Medulla oblongata (tissue), 1 donor: ENCODE measurements at regions not wholly inside any gene's neighbourhood (a gene's known extent, or its start where the extent isn't known, plus 50 kb on each side); places are given as distances from the start of the nearest gene placed in this dataset.
"Not testable (repeated sequence)": the region's sequence is repeated elsewhere in the genome, so short reads cannot be mapped to it uniquely, and the experiment has no call there.

Source experiments
- DNase-seq: peaks from one replicate; pipeline ENCODE4 v3.0.0-alpha.2; 2015; ENCODE audit errors: extremely low spot score

DNA sequence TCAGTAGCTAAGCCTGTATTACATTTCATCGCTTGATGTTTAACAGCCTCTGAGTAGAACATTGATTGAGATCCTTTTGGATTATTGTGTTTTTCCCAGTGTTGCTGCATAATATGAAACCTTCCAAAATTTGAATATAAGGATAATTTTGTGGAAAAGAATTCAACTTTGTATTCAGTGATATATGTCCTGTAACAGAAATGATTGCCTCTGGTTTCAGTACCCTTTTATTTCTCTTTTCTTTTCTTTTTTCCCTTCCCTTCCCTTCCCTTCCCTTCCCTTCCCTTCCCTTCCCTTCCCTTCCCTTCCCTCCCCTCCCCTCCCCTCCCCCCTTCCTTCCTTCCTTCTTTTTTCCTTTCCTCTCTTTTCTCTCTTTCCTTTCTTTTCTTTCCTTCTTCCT is 74.6 kb downstream of the UTRN start:
- no peak for DNase-seq

DNA sequence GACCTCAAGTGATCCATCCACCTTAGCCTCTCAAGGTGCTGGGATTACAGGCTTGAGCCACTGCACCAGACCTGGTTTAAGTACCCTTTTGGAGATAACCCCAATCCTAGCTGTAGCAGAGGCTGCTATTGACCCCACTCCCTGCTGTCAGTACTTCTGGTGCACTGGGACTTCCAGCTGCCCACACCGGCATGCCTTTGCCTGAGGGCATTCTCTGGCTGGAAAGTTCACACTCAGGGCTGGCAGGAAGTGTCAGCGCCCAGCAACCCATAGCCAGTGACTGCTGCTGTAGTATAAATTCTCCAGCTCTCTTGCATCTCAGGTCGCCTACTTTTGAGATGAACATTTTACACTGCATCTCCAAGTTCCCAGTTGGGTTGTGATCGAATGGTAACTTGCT is 75.3 kb downstream of the UTRN start:
- DNase-seq = no peak

DNA sequence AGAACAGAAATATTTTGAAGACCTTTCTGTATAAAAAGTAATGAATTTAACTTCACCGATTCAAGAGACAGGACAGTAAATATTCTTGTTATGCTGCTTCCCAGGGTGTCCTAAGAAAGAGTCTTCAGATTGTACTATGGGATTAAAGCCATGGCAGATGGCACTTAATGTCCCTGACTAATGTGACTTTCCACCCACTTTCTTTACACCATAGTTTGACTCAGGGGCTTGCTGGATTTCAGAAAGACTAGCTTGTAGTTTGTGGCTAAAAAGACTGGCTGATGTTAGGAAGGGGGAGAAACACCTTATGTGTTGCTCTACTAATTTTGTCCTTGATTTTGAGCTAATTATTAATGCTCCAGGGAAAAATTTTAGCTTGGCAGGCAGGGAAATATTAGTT is 75.9 kb downstream of the UTRN start:
- DNase-seq = no peak

DNA sequence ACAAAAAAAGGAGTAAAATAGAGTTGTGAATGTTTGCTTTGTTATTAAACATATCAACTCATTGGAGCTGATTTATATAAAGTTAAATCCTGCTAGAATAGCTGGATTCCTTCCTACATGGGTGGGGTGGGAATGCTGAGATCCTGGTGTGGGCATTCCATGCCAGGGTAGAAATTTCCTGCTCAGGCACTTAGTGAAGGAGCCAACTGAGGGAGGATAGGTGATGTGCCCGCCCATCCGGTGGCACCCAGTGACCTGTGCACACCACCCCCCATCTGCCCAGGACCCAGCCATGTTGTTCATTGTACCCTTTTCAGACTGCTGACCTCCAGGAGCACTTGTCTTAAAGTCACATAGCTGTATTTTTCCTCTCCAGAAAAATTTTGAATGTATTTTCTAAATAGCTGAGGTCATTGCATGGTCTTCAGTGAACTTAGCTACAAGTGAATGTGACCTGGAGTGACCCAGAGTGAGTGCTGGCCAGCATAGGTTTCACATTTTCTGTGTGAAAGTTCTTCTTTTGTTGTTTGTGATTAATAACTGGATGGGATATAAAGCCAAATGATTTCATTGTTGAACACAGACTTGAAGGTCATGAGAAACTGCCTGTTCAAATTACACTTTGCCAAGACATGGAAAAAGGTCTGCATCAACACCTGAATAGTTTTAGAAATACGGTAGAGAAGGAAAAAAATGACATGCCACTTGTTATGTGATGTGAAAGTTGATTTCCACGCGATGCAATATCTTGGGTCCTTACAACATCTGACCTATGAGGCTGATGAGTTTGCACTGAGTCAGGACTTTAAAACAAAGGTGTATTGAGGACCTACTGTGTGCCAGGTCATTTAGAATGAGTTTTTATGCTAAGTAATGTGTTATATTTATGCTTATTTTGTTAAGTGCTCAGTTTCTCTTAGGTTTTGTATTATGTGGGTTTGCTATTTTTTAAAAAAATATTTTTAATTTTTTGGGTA is 77.2 kb downstream of the UTRN start:
- no peak for DNase-seq

DNA sequence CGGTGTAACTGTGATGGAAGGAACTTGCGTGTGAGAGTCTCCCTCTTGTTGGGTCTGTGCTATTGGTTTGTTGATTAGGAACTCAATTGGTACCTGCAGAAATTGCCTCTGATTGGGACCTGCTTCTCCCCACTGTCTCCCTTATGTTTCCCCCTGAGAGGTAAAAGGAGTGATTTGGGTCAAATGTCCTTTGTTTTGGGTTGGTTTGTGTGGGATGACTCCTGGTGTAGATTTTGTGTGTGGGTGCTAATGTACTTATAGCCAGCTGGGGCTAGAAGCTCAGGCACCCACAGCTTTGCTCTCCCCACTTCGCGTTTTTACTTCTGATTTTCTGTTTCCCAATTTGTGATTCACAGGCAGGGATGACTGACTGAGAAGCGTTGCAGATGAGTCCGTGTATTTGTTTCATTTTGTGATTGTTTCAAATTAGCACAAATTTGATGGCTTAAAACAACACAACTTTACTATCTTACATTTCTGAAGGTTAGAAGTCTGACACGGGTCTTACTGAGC is 79.1 kb downstream of the UTRN start:
- DNase-seq = no peak

DNA sequence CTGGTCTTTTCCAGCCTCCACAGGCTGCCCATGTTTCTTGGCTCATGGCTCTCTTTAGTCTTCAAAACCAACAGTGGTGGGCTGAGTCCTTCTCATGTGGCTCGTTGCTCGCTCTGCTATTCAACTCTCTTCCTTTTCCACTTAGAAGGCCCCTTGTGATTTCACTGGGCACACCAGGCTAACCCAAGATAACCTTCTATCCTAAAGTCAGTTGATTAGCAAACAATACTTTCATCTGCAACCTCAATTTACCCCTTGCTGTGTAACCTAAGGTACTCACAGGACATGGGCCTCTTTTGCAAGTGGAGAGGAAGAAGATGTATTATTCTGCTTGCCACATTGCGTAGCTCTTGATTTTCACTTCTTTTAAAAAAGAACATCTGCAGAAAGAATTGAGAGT is 79.6 kb downstream of the UTRN start:
- DNase-seq = no peak

DNA sequence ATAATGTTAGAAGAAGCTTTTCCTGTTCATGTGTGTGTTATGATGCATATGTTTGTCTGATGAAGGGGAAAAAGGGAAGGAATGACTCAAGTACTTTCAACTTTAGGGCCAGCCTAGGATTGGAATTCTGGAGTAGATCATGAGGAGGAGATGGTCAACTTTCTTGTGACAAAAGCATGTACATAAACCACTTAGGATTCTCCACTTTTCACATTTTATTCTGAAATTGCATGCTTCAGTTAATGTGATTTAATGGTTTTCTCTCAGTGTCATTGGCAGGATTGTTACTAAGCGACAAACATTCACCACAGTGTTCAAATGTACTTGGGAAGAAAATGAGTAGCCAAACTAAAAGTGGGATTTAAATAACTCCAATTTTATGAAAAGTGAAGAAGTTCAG is 80.1 kb downstream of the UTRN start:
- DNase-seq = peak; percentile 22

DNA sequence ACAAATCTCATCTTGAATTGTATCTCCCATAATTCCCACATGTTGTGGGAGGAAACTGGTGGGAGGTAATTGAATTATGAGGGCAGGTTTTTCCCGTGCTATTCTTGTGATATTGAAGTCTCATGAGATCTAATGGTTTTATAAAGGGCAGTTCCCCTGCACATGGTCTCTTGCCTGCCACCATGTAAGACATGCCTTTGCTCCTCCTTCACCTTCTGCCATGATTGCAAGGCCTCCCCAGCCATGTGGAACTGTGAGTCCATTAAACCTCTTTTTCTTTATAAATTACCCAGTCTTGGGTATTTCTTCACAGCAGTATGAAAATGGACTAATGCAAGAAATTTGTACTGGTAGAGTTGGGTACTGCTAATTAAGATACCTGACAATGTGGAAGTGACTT is 84.6 kb downstream of the UTRN start:
- not testable (repeated sequence) for DNase-seq

DNA sequence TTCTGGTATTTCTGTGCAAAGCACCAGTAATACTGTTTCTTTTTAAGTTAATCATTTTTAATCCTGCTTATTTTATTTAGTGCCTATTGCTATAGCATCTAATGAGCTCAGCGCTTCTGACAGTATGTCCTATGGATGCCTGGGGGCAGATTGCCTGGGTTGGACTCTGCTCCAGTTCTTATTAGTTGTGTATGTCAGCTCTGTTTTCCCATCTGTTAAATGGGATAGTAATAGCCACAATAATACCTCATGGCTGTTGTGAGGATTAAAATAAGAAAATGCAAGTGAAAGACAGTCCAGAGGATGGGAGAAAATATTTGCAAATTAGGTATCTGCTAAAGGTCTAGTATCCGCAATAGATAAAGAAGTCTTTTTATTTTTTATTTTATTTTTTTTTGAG is 87.0 kb downstream of the UTRN start:
- DNase-seq = no peak

DNA sequence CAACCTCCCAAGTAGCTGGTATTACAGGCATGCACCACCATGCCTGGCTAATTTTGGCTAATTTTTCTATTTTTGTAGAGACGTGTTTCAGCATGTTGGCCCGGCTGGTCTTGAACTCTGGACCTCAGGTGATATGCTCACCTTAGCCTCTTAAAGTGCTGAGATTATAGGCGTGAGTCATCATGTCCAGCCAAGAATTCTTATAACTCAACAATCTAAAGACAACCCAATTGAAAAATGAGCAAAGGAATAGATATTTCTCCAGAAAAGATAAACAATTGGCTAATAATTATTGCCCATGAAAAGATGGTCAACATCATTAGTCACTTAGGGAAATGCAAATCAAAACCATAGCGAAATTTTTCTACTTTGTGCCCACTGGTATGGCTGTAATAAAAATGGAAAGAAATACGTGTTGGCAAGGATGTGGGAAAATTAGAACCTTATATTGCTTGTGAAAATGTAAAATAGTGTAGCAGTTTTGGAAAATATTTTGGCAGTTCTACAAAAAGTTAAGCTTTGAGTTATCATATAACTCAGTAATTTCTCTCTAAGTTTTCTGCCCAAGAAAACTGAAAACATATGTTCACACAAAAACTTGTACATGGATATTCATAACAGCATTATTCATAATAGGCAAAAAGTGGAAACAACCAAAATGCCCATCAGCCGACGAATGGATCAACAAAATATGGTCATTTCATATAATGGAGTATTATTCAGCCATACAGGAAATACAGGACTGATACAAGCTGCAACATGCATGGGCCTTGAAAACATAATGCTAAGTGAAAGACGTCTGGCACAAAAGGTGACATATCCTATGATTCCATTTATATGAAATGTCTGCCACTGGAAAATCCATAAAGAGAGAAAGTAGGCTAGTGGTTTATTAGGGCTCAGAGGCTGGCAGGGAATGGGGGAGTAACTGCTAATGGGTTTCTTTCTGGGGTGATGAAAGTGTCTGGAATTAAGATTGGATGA is 87.8 kb downstream of the UTRN start:
- no peak for DNase-seq

DNA sequence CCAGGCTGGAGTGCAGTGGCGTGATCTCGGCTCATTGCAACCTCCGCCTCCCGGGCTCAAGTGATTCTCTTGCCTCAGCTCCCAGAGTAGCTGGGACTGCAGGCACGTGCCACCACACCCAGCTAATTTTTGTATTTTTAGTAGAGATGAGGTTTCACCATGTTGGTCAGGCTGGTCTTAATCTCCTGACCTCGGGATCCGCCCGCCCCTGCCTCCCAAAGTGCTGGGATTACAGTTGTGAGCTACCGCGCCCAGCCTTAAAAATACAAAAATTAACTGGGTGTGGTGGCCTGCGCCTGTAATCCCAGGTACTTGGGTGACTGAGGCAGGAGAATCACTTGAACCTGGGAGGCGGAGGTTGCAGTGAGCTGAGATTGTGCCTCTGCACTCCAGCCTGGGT is 89.4 kb downstream of the UTRN start:
- DNase-seq = not testable (repeated sequence)

DNA sequence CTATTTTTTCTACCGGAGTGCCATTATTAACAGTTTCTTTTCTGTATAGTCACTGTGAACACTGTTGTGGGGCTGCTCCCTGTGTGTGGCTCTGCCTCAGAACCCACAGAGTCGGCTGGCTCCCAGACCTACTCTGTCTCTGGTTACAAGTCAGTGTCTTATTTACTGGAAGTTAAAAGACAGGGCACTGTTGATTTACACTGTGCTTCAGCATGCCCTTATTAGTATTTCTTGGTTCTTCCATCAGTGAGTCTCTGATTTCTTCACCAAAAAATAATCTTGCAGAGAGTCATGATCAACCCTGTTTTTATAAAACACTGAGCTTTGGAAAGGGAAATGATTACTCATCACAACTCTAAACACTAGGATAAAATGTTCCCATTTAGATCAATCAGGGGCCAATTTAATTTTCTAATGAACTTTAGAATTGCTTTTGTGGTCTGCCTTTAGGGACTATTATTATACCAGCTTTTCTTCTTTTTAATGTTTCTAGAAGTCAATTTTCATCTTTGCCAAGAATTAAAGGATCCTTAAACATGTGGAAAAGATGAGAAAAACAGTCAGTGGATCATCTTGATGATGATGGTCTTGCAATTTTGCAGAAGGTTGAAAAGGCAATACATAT is 92.6 kb downstream of the UTRN start:
- DNase-seq = no peak

DNA sequence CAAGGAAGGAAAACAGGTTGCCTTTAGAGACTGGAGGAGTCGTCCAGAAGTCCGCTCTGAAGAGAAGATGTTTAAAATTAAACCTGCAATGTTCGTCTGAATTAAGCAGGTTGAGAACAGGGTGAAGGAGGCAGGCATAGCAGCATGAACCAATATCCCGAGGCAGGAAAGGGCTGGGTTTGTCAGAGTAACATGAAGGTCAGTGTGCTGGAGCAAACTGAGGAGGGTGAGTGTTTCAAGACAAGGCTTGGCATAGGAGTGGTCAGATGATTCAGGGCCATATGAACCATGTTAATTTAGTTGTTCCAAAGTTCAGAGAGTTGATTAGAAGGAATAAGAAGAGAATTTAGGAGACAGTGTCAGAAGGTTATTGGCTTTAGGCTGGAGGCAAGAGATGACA is 93.3 kb downstream of the UTRN start:
- DNase-seq = no peak

DNA sequence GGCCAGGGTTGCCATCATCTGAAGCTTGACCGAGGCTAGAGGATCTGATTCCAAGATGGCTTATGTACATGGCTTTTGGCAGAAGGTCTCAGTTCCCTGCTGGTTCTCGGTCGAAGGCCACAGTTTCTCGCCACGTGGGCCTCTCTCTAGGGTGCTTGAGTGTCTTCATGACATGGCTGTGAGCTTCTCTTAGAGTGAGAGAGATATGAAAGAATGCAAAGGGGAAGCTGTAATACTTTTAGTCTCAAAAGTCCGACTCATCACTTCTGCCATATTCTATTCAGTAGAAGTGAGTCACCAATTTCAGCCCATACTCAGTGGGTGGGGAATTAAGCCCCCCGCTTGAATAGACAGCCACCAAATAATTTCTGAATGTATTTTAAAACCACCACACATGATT is 94.2 kb downstream of the UTRN start:
- no peak for DNase-seq

DNA sequence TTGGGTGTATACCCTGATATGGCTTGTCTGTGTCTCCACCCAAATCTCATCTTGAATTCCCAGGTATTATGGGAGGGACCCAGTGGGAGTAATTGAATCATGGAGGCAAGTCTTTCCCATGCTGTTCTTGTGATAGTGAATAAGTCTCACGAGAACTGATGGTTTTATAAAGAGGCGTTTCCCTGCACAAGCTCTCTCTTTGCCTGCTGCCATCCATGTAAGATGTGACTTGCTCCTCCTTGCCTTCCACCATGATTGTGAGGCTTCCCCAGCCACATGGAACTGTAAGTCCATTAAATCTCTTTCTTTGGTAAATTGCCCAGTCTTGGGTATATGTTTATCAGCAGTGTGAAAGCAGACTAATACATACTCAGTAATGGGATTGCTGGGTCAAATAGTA is 96.4 kb downstream of the UTRN start:
- DNase-seq = not testable (repeated sequence)

DNA sequence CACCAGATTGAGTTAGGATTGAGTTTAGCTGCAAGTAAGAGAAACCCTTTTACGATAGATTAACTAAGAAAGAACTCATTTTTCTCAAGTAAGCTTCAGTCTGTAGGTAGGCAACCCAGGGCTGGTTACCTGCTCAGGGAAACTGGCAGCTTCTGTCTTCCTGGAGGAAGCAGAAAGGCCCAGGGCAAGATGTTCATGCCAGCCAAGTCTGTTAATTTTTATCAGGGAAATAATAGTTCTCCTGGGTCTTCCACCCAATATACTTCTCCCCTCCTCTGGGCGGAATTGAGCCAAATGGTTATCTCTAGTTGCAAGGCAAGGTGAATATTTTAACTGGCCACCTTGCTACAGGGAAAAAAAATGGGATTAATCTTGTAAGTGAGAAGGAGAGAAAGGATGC is 98.2 kb downstream of the UTRN start:
- no peak for DNase-seq

DNA sequence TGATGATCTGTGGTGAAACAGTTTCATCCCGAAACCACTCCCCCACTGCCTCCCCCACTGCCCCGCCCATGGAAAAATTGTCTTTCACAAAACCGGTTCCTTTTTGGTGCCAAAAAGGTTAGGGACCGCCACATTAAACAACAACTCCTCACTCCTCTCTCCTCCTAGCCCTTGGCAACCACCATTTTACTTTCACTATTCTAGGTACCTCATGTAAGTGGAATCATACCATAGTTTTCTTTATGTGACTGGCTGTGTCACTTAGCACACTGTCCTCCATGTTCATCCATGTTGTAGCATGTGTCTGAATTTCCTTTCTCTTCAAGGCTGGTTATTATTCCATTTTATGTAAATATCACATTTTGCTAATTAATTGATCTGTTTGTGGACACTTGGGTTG is 99.3 kb downstream of the UTRN start:
- no peak for DNase-seq

DNA sequence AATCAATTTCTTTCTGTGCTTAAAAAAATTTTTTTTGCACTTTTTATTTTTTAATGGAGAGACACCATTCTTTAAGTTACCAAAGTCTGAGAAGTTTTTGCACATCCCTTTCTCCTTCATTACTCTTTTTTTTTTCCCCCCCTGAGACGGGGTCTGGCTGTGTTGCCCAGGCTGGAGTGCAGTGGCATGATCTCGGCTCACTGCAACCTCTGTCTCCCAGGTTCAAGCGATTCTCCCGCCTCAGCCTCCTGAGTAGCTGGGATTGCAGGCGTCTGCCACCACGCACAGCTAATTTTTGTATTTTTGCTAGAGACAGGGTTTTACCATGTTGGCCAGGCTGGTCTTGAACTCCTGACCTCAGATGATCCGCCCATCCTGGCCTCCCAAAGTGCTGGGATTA is 104.3 kb downstream of the UTRN start:
- DNase-seq = not testable (repeated sequence)

DNA sequence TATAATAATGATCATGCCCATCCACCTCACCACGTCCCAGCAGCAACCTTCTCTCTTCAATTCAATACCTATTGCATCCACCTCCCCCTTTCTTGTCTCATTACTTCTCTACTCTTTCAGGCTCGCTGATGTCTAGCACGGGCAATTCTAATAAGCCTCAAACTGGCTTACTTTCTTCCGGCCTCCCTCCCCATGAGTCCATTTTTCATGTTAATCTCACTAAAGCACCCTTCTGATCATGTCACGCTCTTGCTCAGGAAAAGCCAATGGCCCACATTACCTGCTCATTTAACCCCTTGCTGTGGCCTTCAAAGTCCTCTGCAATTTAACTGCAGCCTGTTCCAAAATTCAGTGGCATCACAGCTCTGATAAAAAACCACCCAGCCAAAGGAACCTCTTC is 105.1 kb downstream of the UTRN start:
- no peak for DNase-seq

DNA sequence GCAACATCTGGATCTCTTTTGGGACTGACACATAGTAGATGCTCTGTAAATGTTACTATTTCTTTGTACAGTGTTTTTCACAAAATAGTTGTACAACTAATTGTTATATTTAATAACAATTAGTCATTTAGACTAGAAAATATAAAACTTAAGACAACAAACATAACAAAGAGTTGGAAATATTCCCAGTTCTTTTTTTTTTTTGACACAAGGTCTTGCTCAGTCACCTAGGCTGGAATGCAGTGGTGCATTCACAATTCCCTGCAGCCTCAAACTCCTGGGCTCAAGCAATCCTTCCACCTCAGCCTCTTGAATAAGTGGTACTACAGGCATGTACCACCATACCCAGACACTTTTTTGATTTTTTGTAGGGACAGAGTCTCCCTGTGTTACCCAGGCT is 105.8 kb downstream of the UTRN start:
- DNase-seq = no peak

DNA sequence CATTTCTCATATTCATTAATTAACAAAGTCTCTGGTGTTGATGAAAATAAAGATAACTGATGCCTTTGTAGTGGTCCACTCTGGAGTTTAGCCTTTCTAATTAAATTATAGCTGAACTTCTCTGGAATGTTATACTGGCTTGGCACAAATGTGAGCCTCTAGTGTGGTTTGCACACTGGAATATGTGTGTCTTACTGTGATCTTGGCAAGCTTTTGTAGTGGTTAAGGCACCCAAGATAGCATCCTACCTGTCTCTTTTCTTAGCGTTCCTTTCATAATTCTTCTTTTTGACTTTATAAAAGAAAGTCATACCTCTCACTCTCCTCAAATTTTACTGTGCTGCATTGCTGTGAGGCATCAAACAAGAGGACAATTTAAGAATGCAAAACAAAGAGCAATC is 107.4 kb downstream of the UTRN start:
- no peak for DNase-seq

DNA sequence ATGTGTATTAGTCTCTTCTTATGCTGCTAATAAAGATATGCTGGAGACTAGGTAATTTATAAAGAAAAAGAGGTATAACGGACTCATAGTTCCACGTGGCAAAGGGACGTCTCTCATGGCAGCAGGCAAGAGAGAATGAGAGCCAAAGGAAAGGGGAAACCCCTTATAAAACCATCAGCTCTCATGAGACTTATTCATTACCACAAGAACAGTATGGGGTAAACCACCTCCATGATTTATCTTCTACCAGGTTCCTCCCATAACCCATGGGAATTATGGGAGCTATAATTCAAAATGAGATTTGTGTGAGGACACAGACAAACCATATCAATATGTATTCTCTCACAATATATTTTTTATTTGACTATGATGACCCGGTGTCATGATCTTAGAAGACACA is 109.1 kb downstream of the UTRN start:
- no peak for DNase-seq
